Activated naive CD8-positive, alpha-beta T cell treated with anti-CD3 and anti-CD28 coated beads, Interleukin-2, amount 50 U/mL, for 16 hours (primary cell): ENCODE measurements at regions not wholly inside any gene's neighbourhood (a gene's known extent, or its start where the extent isn't known, plus 50 kb on each side); places are given as distances from the start of the nearest gene placed in this dataset.
"Not testable (repeated sequence)": the region's sequence is repeated elsewhere in the genome, so short reads cannot be mapped to it uniquely, and the experiment has no call there.

Experiments
- DNase-seq: peaks from one replicate; pipeline ENCODE4 v3.0.0-alpha.2; 2020; ENCODE audit warnings: low read depth, low spot score

DNA sequence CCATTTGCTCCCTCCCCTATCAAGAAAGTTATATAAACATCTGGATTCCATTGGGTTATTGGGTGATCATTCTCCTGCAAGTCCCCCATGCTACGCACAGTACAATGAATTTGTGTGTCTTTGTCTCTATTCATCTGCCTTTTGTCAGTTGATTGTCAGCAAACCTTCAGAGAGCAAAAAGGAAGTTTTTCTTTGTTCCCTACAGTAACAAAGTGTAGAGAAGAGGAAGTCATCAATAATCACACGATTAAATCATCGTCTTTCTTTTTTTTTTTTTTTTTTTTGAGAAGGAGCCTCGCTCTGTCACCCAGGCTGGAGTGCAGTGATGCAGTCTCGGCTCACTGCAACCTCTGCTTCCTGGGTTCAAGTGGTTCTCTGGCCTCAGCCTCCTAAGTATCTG is 239.2 kb downstream of the FAM43A start:
- DNase-seq, result not testable (repeated sequence)

DNA sequence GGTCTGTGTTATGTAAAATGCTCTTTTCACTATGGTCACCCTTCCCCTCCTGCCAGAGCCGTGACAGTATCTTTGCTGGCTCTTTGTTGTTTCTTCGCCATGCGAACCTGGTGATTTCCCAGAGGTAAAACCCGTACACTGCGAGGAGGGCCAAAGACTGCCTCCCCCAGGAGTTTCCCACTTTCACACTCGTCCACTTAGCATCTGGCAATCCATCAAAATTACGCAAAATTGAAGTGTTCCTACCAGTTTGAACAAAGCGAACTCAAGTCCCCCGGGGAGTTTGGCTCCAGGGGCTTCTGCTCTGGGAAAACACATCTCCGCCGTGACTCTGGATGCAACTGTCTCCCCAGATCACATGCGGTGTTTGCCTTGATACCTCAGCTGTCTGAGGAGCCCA is 239.9 kb downstream of the FAM43A start:
- no peak for DNase-seq

DNA sequence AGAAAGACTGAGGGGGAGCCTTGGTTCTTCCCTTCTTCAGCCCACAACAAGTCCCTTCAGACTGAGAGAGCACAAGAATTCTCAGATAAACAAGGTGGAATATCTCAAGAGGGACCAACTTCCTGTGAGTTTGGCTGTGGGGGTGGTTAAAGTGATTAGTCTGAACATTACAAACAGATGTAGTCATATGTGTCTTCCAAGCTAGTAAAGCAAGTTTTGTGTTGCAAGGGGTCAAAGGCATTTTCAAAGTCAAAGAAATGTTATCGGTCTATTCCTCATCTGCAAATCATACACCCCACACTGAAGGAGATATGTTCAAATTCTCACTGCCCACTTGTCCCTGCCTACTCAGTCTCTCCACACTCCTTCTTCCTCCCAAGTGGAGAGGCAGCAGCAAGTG is 242.5 kb downstream of the FAM43A start:
- DNase-seq, result no peak

DNA sequence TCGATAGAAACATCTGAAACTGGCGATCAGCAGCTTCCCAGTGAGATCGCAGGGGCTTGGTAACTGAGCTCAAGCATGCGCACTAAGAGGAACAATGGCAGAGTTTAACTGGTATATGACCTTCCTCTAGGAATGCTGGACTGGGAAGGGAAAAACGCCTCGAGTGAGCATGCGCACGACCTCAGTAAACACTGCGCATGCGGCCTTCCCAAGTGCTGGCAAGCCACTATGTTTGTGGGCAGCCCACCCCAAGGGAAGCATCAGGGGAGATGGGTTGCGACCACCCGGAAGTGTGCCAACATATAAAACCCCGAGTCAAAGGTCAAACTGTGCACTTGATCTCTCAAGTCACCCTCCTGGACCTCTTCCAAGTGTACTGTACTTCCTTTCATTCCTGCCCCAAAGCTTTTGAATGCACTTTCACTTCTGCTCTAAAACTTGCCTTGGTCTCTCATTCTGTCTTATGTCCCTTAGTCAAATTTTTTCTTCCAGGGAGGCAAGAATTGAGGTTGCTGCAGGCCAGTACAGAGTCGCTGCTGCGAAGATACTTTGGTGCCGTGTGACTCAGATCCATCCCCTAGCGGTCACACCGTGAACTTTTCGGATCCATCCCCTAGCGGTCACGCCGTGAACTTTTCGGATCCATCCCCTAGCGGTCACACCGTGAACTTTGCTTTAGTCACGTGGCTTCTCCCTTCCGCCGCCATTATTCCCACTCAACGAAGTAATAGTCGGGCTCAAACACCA is 243.3 kb downstream of the FAM43A start:
- DNase-seq, result no peak

DNA sequence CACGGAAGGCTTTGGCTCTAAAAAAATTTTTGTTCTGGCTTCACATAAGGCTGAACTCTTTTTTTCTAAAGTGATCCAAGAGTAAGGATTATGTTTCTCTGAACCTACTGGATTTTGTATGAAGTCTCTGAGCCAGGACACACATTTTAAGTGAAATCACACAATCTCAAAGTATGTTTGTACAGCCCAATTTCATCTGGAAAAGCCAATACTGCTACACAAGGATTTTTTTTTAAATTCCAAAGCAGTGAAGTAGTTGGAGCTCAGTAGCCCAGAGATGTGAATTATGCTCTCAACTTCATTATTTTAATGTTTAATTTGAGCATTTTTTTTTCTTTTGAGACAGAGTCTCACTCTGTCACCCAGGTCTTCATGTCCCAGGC is 243.9 kb downstream of the FAM43A start:
- no peak for DNase-seq

DNA sequence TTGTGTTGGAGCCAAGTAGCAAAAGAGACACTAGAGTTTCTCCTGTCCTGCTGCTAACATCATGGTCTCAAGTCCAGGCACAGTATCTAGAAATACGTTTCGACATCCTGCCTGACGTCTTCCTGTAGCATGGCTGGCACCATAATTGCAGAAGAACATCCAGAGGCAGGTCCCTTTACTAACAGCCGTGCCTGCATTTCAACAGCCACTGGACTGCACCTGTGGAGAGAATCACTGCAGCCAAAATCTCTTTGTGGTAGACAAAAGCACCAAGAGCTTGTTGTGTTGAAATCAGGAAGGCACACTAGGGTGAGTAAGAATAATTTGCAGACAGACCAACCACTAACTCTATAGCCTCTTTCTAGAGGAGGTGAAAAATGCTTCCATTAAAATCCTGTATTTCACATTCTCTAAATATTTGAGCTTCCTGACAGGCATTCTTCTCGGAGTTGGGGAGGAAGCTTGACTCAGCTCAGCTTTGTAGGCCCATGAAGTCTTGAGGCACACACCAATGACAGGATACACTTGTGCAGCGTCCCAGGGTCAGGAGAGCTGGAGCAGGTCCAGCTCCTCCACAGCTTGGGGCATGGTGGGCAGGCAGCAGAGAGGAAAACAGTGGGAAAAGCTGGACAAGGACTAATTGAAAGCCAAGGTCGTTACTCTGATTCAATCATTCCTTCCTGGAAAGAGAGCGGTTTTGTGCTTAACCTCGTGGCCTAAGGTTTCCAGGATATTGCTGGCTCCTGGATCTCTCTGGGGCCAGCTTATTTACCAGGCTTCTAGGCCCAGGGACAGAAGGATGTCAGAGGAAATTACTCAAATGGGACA is 244.9 kb downstream of the FAM43A start:
- no peak for DNase-seq

DNA sequence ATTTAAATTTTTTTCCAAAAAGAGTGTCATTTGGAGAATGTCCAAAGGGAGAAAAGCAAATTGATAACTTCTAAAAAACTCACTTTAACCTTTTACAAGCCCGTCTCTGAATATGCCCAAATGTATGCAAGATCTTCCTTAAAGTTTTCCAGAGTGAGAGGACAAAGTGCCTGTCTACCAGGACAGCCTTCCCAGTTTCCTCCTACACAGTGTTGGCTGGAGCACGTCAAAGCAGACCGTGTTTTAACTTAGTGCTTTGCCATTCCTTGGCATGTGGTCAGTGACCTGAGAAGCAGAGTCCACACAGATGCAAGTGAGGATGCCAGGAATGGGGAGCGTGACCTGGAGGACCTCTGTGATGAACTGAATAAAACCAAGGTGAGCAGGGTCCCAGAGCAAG is 245.7 kb downstream of the FAM43A start:
- DNase-seq, result no peak

DNA sequence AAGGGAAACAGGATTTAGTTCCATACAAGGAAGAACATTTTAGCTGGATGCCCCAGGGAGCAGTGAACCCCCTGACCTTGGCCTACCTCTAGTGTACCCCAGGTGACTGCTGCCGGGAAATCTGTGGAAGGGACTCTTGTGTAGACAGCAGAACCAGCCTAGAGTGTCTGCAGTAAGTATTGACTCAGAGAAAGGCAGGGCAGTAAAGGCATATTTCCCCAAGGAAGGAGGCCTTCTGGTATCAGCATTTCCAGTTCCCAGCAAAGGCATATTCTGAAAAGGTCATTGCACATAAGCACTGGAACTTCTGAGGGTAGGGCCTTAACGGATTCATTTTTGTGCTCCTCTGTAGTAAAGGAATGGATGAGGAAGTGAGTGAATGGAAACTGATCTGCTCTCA is 246.2 kb downstream of the FAM43A start:
- no peak for DNase-seq

DNA sequence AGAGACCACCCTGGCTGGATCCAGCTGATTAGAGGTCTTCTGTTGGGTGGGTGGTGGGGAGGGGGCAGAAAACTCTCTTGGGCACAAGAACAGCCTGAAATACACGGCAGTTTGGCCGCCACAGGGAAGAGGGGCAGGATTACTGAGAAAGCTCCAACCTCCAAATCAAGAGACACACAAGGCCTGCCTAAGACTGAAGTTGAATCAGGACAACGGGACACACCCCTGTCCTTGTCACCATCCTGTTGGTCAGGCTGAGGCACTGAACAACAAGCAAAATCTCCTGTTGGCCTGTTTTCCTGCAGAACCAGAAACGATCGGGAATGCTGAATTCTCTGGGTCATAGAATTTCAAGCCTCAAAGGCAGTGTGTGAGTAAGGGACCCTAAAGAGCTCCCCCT is 247.8 kb downstream of the FAM43A start:
- DNase-seq, result no peak

DNA sequence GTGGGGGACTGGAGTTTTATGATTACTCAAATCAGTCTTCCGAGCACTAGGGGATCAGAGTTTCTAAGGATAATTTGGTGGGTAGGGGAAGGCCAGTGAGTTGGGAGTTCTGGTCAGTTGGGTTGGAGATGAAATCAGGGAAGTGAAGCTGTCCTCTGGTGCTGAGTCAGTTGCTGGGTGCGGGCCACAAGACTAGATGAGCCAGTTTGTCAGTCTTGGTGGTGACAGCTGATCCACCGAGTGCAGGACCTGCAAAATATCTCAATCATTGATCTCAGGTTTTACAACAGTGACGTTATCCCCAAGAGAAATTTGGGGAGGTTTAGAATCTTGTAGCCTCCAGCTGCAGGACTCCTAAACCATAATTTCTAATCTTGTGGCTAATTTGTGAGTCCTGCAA is 249.4 kb downstream of the FAM43A start:
- DNase-seq, result no peak

DNA sequence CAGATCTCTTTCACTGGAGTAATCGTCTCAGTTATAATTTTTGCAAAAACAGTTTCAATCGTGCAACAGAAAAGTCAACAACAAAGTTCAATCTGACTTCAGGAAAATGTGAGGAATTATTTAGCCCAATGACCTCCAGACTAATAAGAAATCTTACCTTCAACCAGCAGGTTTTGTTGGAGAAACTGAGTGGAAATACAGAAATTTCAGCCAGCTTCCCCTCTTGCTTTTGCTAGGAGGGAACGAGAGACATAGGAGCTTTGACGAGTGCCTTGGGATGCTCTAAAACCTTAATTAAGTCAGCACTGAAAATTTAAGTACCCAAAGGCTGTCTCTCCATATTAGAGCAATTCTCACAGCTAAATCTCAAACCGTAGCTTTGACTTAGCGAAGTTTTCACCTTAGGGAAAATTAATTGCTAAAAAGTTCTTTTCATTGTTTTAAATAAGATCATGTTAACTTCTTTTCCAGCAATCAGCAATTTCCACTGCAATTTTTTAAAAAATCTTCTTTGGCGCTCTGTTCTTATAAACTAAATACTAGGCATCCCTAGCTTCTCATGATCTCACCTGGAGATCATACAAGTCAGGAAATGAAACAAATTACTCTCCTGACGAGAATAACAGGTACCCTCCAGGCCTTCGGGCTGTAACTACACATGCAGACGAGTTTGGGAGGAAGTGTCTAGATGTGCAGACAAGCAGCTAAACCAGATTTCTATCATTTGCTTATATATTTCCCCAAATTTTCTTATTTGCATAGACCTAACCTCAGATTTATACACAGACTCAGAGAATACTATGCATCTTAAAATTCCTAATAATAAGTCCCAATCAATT is 250.2 kb downstream of the FAM43A start:
- DNase-seq, result no peak

DNA sequence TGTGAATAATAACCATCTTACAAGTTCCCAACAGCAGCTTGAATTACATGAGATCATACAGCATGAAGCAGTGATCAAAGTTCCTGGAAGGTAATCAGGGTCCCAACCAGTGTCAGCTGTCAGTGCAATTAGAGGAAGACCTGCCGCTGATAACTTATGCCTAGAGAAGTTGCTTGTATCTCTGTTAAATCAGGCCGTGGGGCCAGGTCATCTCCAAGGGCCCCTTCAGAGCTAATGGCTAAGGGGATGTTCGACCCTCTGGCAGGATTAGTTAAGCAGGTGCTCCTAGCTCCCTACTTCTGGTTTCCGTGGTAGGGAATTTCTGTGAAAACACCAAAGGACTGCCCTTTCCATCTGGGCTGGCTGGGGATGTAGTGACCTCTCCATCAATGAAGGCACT is 251.0 kb downstream of the FAM43A start:
- no peak for DNase-seq

DNA sequence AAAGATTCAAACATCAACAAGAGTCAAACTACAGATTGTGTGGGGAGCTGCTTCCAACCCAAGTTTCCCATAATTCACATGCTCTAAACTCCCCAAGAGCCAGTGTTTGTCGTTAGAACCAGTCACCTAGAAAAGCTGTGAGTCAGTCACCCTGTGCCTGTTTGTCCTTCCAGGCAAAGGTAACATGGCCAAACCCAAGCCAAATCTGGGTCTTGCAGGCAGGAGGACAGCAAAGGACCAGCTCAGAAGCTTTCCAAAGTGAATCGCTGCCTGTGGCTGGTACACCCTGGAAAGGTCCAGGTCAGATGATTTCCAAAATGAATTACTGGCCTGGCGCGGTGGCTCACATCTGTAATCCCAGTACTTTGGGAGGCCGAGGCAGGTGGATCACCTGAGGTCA is 251.5 kb downstream of the FAM43A start:
- DNase-seq, result no peak

DNA sequence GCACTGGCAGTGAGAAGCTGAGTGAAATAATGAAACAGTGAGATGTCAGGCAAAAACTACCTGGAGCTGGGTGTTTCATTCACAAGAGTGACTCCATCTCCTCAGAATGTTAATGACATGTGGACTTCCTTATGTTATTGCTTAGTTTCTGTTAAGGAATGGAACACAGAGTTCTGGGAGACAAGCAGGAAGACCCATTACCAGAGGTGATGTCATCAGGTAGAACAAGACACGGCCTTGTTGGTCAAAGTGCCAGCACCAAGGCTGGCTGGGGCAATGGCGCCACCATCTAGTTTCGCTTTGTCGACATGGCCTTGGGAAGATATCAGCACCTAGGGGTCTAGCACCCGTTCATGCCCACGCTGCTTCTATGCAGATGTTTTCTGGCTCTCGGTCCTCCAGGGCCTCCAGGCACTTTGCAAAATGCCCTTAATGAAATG is 252.2 kb downstream of the FAM43A start:
- DNase-seq, result no peak

DNA sequence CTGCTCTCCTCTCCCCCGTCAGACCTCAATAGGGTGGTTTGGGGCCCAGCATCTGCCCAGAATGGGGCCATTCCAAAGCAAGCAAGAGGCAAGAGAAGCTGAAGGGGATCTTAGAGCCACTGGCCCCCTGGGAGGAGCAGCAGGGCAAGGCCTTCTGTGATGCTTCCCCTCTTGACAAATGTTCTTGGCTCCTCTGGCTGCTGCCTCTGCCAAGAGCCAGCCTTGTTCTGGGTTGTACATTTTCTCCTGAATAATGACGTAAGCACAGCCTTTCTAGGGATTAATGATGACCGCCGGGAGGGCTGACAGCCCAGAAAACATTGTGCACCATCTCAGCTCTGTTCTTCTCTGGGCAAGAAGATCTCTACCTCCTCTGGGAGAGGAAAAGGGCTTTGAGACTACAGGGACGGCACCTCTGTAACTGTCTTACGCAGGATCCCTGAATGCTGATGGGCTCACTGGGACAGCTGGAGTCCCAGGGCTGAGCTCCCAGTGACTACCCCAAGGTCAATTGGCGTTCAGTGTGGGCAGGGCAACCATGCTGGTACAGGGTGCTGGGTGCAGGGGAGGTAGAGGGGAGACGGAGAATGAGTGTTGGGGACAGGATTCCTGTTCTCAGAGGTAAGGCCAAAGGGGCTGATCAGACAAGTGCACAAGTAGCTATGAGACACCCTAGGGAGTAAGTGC is 253.3 kb downstream of the FAM43A start:
- no peak for DNase-seq

DNA sequence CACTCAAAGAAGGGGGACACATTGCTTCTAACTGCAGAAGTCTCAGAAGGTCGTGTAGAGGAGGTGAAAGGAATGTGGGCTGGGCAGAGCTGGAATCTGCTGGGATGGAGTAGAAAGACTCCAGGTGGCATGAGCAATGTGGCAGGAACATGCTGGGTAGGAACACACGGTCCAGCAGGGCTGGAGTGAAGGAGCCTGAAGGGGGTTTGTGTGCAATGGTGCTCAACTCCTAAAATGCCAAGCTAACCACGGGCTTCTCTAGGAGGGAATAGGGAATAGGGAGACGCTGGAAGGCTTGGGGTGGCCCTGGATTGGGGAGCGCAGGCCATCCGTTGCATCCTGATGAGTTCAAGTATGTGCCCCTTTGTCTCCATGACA is 253.8 kb downstream of the FAM43A start:
- DNase-seq, result no peak

DNA sequence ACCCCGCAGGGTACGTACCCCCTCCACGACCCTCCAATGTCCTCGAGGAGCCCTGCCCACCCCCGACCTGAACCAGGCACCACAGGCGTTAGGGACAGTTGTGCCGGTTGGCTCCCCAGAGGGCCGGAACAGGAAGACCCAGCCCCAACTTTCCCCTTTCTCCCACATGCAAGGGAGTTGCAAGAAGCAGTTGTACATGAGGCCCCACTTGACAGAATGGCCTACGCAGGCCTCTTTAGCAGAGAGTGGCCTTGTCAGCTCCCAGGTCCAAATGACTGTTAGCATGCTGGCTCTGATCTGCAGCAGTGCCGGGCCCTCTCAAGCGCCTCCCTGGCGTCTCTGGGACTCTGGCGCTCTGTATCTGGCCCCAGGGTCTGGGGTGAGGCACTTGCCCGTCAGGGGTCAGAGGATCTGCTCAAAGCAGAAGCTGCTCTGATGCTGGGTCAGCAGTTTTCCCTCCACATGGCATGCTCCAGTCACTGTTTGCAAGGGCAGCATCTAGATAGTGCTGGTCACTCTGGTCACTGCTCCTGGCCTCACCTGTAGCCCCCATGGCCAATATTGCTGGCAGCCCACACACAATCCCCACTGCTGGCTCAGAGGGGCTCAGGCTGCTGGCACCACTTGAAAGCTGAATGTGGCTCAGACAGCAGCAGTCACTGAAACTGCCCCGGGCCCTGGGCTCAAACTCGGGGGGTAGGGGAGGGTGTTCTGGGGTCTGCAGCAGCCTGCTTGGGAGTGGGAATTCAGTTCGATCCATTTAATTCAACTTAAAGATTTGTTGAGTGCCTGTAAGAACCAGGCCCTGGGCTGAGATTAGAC is 254.5 kb downstream of the FAM43A start:
- DNase-seq, result no peak

DNA sequence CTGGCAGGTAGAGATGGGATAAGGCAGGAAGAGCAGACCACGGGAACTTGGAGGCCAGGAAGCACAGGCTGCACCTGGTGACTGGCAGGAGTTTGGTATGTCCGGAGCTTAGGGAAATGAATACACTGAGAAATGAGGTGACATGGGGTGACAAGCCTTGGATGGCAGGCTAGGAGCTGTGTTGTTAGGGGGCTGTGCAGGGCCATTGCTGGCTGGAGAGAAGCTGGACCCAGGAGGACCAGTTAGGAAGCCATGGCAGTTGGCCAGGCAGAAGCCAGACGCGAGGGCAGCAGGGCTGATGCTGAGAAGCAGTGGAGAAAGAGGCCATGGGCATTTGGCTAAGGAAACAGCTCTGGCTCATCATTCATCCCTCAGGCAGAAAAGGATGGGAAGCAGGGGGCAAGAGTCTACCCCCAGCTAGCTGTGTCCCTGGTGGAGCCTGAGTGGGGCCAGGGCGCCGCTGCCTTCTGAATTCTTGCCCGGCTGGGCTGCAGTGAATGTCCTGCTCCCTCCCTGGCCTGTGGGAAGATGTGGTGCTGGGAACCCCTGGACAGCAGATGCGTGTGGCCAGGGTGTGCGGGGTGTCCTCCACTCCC is 255.8 kb downstream of the FAM43A start:
- no peak for DNase-seq

DNA sequence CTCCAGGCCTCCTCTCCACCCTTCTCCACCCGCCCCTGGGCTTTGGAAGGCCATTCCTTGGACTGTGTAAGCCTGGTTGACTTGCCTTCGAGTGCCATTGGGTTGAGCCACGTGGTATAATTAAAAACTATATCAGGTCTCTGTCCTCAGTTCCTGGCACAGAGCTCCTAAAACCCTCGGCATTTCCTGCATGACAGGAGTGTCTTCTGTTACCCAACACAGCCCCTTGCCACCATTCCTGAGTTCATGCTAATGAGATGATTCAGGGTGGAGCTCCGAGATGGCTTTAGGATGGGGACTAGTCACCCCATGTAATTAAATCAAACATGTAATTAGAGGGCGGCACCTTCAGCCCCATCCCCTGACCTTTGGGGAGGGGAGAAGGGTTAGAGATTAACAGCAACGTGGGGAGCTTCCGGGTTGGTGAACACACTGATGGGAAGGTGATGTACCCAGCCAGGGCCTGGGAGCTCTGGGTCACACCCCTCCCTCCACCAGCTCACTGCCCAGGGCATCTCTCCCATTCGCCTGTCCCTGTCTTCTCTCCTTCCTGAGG is 256.4 kb downstream of the FAM43A start:
- no peak for DNase-seq

DNA sequence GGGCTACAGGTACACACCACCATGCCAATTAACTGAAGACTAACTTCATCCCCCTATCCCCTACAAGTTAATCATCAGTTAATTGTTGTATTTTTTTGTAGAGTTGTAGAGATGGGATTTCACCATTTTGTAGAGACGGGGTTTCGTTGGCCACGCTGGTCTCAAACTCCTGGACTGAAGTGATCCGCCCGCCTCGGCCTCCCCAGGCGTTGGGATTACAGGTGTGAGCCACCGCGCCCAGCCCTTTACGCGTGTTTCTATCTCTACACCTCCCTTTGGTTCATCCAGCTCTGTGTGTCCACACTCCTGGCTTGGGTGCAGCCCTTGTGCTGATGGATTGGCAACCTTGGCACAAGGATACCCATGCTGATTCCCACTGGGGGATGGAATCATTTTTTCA is 258.8 kb downstream of the FAM43A start:
- no peak for DNase-seq
